OCI-LY7 (cell line): ENCODE measurements at regions not wholly inside any gene's neighbourhood (a gene's known extent, or its start where the extent isn't known, plus 50 kb on each side); places are given as distances from the start of the nearest gene placed in this dataset.

ENCODE experiments used
- CTCF ChIP-seq: fragments of 200-600 bp; sonication (generic); conservative IDR thresholded peaks from 2 replicates; pipeline ENCODE4 v1.5.1; 2014; ENCODE audit warnings: mild to moderate bottlenecking, antibody characterized with exemption, low read length, moderate library complexity, mixed read lengths
- EZH2phosphoT487 ChIP-seq: fragments of 200-600 bp; sonication (generic); IDR thresholded peaks from 2 replicates; pipeline ENCODE4 v1.6.1; 2018; ENCODE audit warnings: low read depth, borderline replicate concordance, mild to moderate bottlenecking, mixed run types, antibody characterized with exemption, low read length, moderate library complexity, mixed read lengths

GRCh38 chr18:55743736-55744135, 155.7 kb upstream of the TCF4 start:
- TF ChIP-seq CTCF (no peak), EZH2phosphoT487 (no peak)
